K562 (cell line): ENCODE measurements at regions not wholly inside any gene's neighbourhood (a gene's known extent, or its start where the extent isn't known, plus 50 kb on each side); places are given as distances from the start of the nearest gene placed in this dataset.

Experiments used
- PTRF ChIP-seq: fragments of 450-650 bp; IDR thresholded peaks from 2 replicates; pipeline ENCODE4 v1.6.1; 2016; ENCODE audit warnings: mild to moderate bottlenecking, missing genetic modification characterization, missing compliant biosample characterization
- ZNF224 ChIP-seq: sonication (generic); formaldehyde crosslinking; IDR thresholded peaks from 2 replicates; pipeline ENCODE4 v1.8.0; 2022; ENCODE audit warnings: mild to moderate bottlenecking, missing genetic modification reagents
- ZNF609 ChIP-seq: sonication (generic); formaldehyde crosslinking; IDR thresholded peaks from 2 replicates; pipeline ENCODE4 v1.8.1; 2023; ENCODE audit warnings: missing genetic modification reagents, mild to moderate bottlenecking, borderline replicate concordance
- TF ChIP-seq, protein P1 (sequence below): fragments of 150-350 bp; conservative IDR thresholded peaks from 2 replicates; pipeline ENCODE4 v1.6.1; 2014; ENCODE audit warnings: low read length

DNA sequence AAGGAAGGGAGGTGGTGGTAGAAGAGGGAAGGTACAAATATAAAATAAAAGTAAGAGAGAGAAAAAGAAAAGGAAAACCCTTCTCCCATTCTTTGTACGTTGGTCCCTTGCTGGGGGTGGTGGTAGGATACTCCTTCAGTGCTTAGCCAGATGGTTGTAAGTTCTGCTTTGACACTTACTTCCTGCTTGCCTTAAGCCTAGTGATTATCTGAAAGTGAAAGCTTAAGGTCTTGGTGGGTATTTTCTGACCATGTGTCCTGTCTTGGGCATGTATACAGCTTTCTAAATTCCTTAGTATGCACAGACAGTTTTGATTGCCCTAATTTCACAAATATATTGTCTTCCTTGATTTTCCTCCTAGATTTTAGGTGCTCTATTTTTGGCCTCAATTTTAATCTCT lies 314.8 kb downstream of the PCDH17 start (continued):
- TF ChIP-seq ZNF609 (CRISPR knock-in tag) = no peak
- TF ChIP-seq PTRF = no peak
- no peak for TF ChIP-seq ZNF224 (CRISPR knock-in tag)
- TF ChIP-seq, protein P1, sequence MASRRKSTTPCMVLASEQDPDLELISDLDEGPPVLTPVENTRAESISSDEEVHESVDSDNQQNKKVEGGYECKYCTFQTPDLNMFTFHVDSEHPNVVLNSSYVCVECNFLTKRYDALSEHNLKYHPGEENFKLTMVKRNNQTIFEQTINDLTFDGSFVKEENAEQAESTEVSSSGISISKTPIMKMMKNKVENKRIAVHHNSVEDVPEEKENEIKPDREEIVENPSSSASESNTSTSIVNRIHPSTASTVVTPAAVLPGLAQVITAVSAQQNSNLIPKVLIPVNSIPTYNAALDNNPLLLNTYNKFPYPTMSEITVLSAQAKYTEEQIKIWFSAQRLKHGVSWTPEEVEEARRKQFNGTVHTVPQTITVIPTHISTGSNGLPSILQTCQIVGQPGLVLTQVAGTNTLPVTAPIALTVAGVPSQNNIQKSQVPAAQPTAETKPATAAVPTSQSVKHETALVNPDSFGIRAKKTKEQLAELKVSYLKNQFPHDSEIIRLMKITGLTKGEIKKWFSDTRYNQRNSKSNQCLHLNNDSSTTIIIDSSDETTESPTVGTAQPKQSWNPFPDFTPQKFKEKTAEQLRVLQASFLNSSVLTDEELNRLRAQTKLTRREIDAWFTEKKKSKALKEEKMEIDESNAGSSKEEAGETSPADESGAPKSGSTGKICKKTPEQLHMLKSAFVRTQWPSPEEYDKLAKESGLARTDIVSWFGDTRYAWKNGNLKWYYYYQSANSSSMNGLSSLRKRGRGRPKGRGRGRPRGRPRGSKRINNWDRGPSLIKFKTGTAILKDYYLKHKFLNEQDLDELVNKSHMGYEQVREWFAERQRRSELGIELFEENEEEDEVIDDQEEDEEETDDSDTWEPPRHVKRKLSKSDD = no peak
